ENCODE measurements at regions not wholly inside any gene's neighbourhood (a gene's known extent, or its start where the extent isn't known, plus 50 kb on each side); places are given as distances from the start of the nearest gene placed in this dataset.

GRCh38 chr11:134585666-134586610 lies 173.9 kb upstream of the B3GAT1 start:
- no peak for DNase-seq (ENCODE audit: low spot score in 2 of 2)
- Histone ChIP-seq H3K9me3 (no peaks in the 10 kb centered on the region), H3K4me1 (no peaks in the 10 kb centered on the region), H3K36me3 (replicated peaks) (no peaks in the 10 kb centered on the region), H3K4me3 (no peak overlapping the region), H3K27me3 (ENCODE audit: low read depth) (peaks cover 5% of the 10 kb centered on the region; the same call in 1 of the 2 replicates)
- in situ Hi-C loops (cut with MboI; ENCODE audit: low sequenced_read_pairs), result no loop called here

- H3K9me3 ChIP-seq, result no peaks in the 10 kb centered on the region
- H3K4me3 ChIP-seq, result no peak overlapping the region
- H3K4me1 ChIP-seq, result no peaks in the 10 kb centered on the region
- in situ Hi-C loops (cut with MboI; ENCODE audit: low sequenced_read_pairs), result no loop called here
- peaks cover 5% of the 10 kb centered on the region for H3K27me3 ChIP-seq (ENCODE audit: low read depth)
- no peak for DNase-seq (ENCODE audit: low spot score in 2 of 2)
- H3K36me3 ChIP-seq (replicated peaks), result no peaks in the 10 kb centered on the region
These were observed 172.8 kb upstream of the B3GAT1 start for GRCh38 chr11:134584706-134585445.

- no peaks in the 10 kb centered on the region for H3K9me3 ChIP-seq
- in situ Hi-C loops (cut with MboI; ENCODE audit: low sequenced_read_pairs), result no loop called here
These were observed 172.0 kb upstream of the B3GAT1 start for GRCh38 chr11:134584001-134584561.

GRCh38 chr11:134583397-134583990 lies 171.5 kb upstream of the B3GAT1 start:
- no peaks in the 10 kb centered on the region for H3K36me3 ChIP-seq (replicated peaks)
- in situ Hi-C loops (cut with MboI; ENCODE audit: low sequenced_read_pairs), result no loop called here
- no peak for DNase-seq (ENCODE audit: low spot score in 2 of 2)
- no peaks in the 10 kb centered on the region for H3K4me1 ChIP-seq
- no peak overlapping the region for H3K4me3 ChIP-seq
- H3K27me3 ChIP-seq (ENCODE audit: low read depth), result peaks cover 5% of the 10 kb centered on the region
- H3K9me3 ChIP-seq, result no peaks in the 10 kb centered on the region

More at GRCh38 chr11:134584001-134584561, 172.0 kb upstream of the B3GAT1 start:
- DNase-seq (ENCODE audit: low spot score in 2 of 2), result no peak
- Histone ChIP-seq H3K4me3 (no peak overlapping the region), H3K4me1 (no peaks in the 10 kb centered on the region), H3K36me3 (replicated peaks) (no peaks in the 10 kb centered on the region), H3K27me3 (ENCODE audit: low read depth) (peaks cover 5% of the 10 kb centered on the region)

GRCh38 chr11:134582770-134583095 lies 170.7 kb upstream of the B3GAT1 start:
- no peaks in the 10 kb centered on the region for H3K9me3 ChIP-seq
- H3K4me1 ChIP-seq, result no peaks in the 10 kb centered on the region
- DNase-seq (ENCODE audit: low spot score in 2 of 2), result no peak
- H3K4me3 ChIP-seq, result no peak overlapping the region
- H3K36me3 ChIP-seq (replicated peaks), result no peaks in the 10 kb centered on the region
- in situ Hi-C loops (cut with MboI; ENCODE audit: low sequenced_read_pairs), result no loop called here
- peaks cover 5% of the 10 kb centered on the region for H3K27me3 ChIP-seq (ENCODE audit: low read depth)

GRCh38 chr11:134581966-134582769 lies 170.1 kb upstream of the B3GAT1 start:
- H3K4me1 ChIP-seq, result no peaks in the 10 kb centered on the region
- no peak overlapping the region for H3K4me3 ChIP-seq
- peaks cover 3% of the 10 kb centered on the region for H3K27me3 ChIP-seq (ENCODE audit: low read depth)
- DNase-seq (ENCODE audit: low spot score in 2 of 2), result no peak
- in situ Hi-C loops (cut with MboI; ENCODE audit: low sequenced_read_pairs), result no loop called here
- H3K36me3 ChIP-seq (replicated peaks), result no peaks in the 10 kb centered on the region
- no peaks in the 10 kb centered on the region for H3K9me3 ChIP-seq

- no peak overlapping the region for H3K4me3 ChIP-seq
- H3K9me3 ChIP-seq, result no peaks in the 10 kb centered on the region
- no peaks in the 10 kb centered on the region for H3K4me1 ChIP-seq
- no peak for DNase-seq (ENCODE audit: low spot score in 2 of 2)
- H3K36me3 ChIP-seq (replicated peaks), result no peaks in the 10 kb centered on the region
- H3K27me3 ChIP-seq (ENCODE audit: low read depth), result peaks cover 4% of the 10 kb centered on the region
- in situ Hi-C loops (cut with MboI; ENCODE audit: low sequenced_read_pairs), result no loop called here
These were observed 169.1 kb upstream of the B3GAT1 start for GRCh38 chr11:134581121-134581626.

- in situ Hi-C loops (cut with MboI; ENCODE audit: low sequenced_read_pairs), result no loop called here
- H3K9me3 ChIP-seq, result no peaks in the 10 kb centered on the region
- DNase-seq (ENCODE audit: low spot score in 2 of 2), result no peak
- H3K4me1 ChIP-seq, result no peaks in the 10 kb centered on the region
- H3K36me3 ChIP-seq (replicated peaks), result no peaks in the 10 kb centered on the region
- no peak overlapping the region for H3K4me3 ChIP-seq
- H3K27me3 ChIP-seq (ENCODE audit: low read depth), result peaks cover 10% of the 10 kb centered on the region
These were observed 168.6 kb upstream of the B3GAT1 start for GRCh38 chr11:134580610-134580975.

GRCh38 chr11:134579724-134580609 lies 167.9 kb upstream of the B3GAT1 start:
- Histone ChIP-seq H3K4me1 (no peaks in the 10 kb centered on the region), H3K4me3 (no peak overlapping the region), H3K36me3 (replicated peaks) (no peaks in the 10 kb centered on the region), H3K9me3 (no peaks in the 10 kb centered on the region), H3K27me3 (ENCODE audit: low read depth) (peaks cover 16% of the 10 kb centered on the region)
- in situ Hi-C loops (cut with MboI; ENCODE audit: low sequenced_read_pairs), result no loop called here
- DNase-seq (ENCODE audit: low spot score in 2 of 2), result no peak

GRCh38 chr11:134578807-134579723 lies 167.0 kb upstream of the B3GAT1 start:
- peaks cover 16% of the 10 kb centered on the region for H3K27me3 ChIP-seq (ENCODE audit: low read depth)
- H3K4me1 ChIP-seq, result no peaks in the 10 kb centered on the region
- no peak overlapping the region for H3K4me3 ChIP-seq
- H3K36me3 ChIP-seq (replicated peaks), result no peaks in the 10 kb centered on the region
- no peak for DNase-seq (ENCODE audit: low spot score in 2 of 2)
- no peaks in the 10 kb centered on the region for H3K9me3 ChIP-seq
- in situ Hi-C loops (cut with MboI; ENCODE audit: low sequenced_read_pairs), result no loop called here

- Histone ChIP-seq H3K4me1 (no peaks in the 10 kb centered on the region), H3K4me3 (no peak overlapping the region), H3K36me3 (replicated peaks) (no peaks in the 10 kb centered on the region), H3K27me3 (ENCODE audit: low read depth) (peaks cover 16% of the 10 kb centered on the region), H3K9me3 (no peaks in the 10 kb centered on the region)
- DNase-seq (ENCODE audit: low spot score in 2 of 2), result no peak
- in situ Hi-C loops (cut with MboI; ENCODE audit: low sequenced_read_pairs), result no loop called here
These were observed 165.8 kb upstream of the B3GAT1 start for GRCh38 chr11:134577751-134578395.
